ENCODE measurements at regions not wholly inside any gene's neighbourhood (a gene's known extent, or its start where the extent isn't known, plus 50 kb on each side); places are given as distances from the start of the nearest gene placed in this dataset.

GRCh38 chr13:83221813-83222241 lies 660.4 kb downstream of the SLITRK1 start:
- ATAC-seq, result no peak
- DNase-seq, result no peak
- Histone ChIP-seq H3K27ac (no peak overlapping the region), H3K4me3 (no peak overlapping the region), H3K4me1 (no peaks in the 10 kb centered on the region), H3K36me3 (ENCODE audit: insufficient read depth in 1 of 2, low read depth in 1 of 2) (no peaks in the 10 kb centered on the region), H3K9me3 (no peaks in the 10 kb centered on the region), H3K27me3 (ENCODE audit: insufficient read depth in 3 of 3, low read length in 2 of 3) (no peaks in the 10 kb centered on the region)
- no peak for TF ChIP-seq CTCF (IDR thresholded peaks at IDR 0.05)
- WGBS, 3 donors, result 71 to 78% (median 76%) methylated on average over 5 of the region's 5 CpGs
- intact Hi-C loops (cut with DNase I), result no loop called here

DNA sequence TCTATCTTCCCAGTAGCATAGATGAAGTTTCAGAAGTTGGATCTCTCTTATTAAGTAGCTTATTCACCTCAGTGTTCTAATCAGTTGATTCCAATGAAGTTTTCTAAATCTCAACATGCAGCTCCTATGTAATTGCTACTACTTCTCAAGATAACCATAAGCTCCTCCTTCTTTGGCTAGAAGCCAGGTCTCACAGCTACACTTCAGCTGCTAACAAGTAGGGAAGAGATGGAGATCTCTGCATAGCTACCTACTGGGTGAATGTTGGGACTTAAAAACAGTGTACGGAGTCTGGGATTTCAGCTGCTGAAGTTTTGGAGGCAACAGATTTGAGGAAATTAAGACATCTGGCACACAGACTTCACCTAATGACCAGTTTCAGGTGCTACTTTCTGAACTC lies 661.0 kb downstream of the SLITRK1 start:
- H3K4me1 ChIP-seq, result no peaks in the 10 kb centered on the region
- TF ChIP-seq CTCF (IDR thresholded peaks at IDR 0.05), result no peak
- no peaks in the 10 kb centered on the region for H3K27me3 ChIP-seq (ENCODE audit: insufficient read depth in 3 of 3, low read length in 2 of 3)
- H3K4me3 ChIP-seq, result no peak overlapping the region
- WGBS, 3 donors, result 94 to 100% (median 96%) methylated on average over 1 of the region's 1 CpG
- intact Hi-C loops (cut with DNase I), result no loop called here
- DNase-seq (no peak), ATAC-seq (no peak)
- no peak overlapping the region for H3K27ac ChIP-seq
- H3K36me3 ChIP-seq (ENCODE audit: insufficient read depth in 1 of 2, low read depth in 1 of 2), result no peaks in the 10 kb centered on the region
- H3K9me3 ChIP-seq, result no peaks in the 10 kb centered on the region

GRCh38 chr13:83220241-83220640 lies 662.0 kb downstream of the SLITRK1 start:
- DNase-seq (no peak), ATAC-seq (no peak)
- 89 to 94% (median 93%) methylated on average over 2 of the region's 2 CpGs for WGBS, 3 donors
- no peak overlapping the region for H3K4me3 ChIP-seq
- intact Hi-C loops (cut with DNase I), result no loop called here
- no peaks in the 10 kb centered on the region for H3K36me3 ChIP-seq (ENCODE audit: insufficient read depth in 1 of 2, low read depth in 1 of 2)
- H3K27ac ChIP-seq, result no peak overlapping the region
- TF ChIP-seq CTCF (IDR thresholded peaks at IDR 0.05), result no peak
- H3K27me3 ChIP-seq (ENCODE audit: insufficient read depth in 3 of 3, low read length in 2 of 3), result no peaks in the 10 kb centered on the region
- H3K4me1 ChIP-seq, result no peaks in the 10 kb centered on the region
- H3K9me3 ChIP-seq, result no peaks in the 10 kb centered on the region

DNA sequence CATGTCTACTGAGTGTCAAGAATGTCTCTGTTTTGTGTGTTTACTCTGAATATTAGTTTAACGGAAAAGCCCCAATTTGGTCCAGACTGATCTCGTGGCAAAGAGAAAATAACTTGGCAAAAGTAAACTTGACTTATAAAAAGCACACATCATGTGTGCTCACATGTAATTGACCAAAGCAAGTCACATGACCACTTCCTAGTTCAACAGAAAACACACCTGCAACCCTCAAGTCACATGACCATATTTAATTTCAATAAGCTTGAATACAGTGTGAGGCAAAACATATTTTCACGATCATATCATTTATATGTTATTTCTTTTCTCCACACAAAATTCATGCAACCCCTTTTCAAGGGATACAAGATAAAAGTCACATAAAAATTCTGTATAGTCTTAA lies 662.4 kb downstream of the SLITRK1 start:
- Histone ChIP-seq H3K36me3 (ENCODE audit: insufficient read depth in 1 of 2, low read depth in 1 of 2) (no peaks in the 10 kb centered on the region), H3K27ac (no peak overlapping the region), H3K4me3 (no peak overlapping the region), H3K9me3 (no peaks in the 10 kb centered on the region), H3K27me3 (ENCODE audit: insufficient read depth in 3 of 3, low read length in 2 of 3) (no peaks in the 10 kb centered on the region), H3K4me1 (no peaks in the 10 kb centered on the region)
- DNase-seq, result no peak
- intact Hi-C loops (cut with DNase I), result no loop called here
- no peak for TF ChIP-seq CTCF (IDR thresholded peaks at IDR 0.05)
- ATAC-seq, result no peak
- WGBS, 3 donors, result 84 to 90% (median 89%) methylated on average over 3 of the region's 3 CpGs

DNA sequence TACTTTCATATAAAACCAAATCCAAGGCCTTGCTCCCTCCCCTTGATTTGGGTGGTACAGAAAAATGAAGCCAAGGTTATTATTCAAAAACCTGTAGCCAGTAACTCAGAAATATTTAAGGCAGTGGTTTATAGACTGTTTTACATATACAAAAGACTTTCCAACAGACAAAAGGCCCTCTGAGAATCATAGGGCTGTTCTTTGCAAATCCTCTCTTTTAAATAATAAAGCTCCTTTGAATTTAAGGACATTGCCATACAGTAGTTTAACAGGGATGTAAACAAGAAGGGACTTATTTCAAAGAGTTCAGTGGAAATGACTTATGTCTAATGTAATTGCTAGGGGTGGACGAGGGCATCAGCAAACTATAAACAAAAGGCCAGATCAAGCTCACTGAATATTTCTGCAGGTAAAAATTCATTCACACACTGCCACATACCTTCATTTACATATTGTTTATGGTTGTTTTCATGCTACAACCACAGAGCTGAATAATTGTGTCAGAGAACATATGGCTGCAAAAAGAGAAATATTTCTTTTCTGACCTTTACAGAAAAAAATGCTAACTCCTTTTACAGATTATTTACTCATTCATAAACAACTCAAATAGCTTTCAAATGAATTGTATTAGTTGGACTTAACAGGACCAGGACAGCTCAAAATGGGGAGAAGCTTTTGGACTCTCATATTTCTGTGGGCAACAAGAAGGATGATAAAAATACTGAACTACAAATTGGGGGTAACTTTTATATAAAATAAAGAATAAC lies 665.6 kb downstream of the SLITRK1 start:
- ATAC-seq (no peak), DNase-seq (no peak)
- whole genome bisulfite sequencing, 3 donors, result 36 to 42% (median 40%) methylated on average over 1 of the region's 1 CpG
- no peak for TF ChIP-seq CTCF (IDR thresholded peaks at IDR 0.05)
- peaks cover 9% of the 10 kb centered on the region for H3K9me3 ChIP-seq
- H3K4me3 ChIP-seq, result no peak overlapping the region
- no peak overlapping the region for H3K27ac ChIP-seq
- no peaks in the 10 kb centered on the region for H3K36me3 ChIP-seq (ENCODE audit: insufficient read depth in 1 of 2, low read depth in 1 of 2)
- intact Hi-C loops (cut with DNase I), result no loop called here
- H3K4me1 ChIP-seq, result no peaks in the 10 kb centered on the region
- no peaks in the 10 kb centered on the region for H3K27me3 ChIP-seq (ENCODE audit: insufficient read depth in 3 of 3, low read length in 2 of 3)
